ENCODE measurements at regions not wholly inside any gene's neighbourhood (a gene's known extent, or its start where the extent isn't known, plus 50 kb on each side); places are given as distances from the start of the nearest gene placed in this dataset.
"Not testable (repeated sequence)": the region's sequence is repeated elsewhere in the genome, so short reads cannot be mapped to it uniquely, and the experiment has no call there.

GRCh38 chr6:141580131-141580530 lies 552.6 kb upstream of the GJE1 start:
- no peak for DNase-seq (ENCODE audit: low read depth)

- DNase-seq (ENCODE audit: low read depth): no peak
These were observed 556.0 kb upstream of the GJE1 start for GRCh38 chr6:141576751-141577150.

GRCh38 chr6:141562851-141563763 lies 569.6 kb upstream of the GJE1 start:
- DNase-seq (ENCODE audit: low read depth): peak; percentile 86

- peak; percentile 64 for DNase-seq (ENCODE audit: low read depth)
These were observed 570.4 kb upstream of the GJE1 start for GRCh38 chr6:141562186-141562811.

- no peak for DNase-seq (ENCODE audit: low read depth)
These were observed 571.6 kb upstream of the GJE1 start for GRCh38 chr6:141561154-141561553.

GRCh38 chr6:141552463-141552862 lies 580.3 kb upstream of the GJE1 start:
- peak; percentile 79 for DNase-seq (ENCODE audit: low read depth)

- DNase-seq (ENCODE audit: low read depth): no peak
These were observed 580.7 kb upstream of the GJE1 start for GRCh38 chr6:141552031-141552430.

GRCh38 chr6:141551318-141551717 lies 581.4 kb upstream of the GJE1 start:
- no peak for DNase-seq (ENCODE audit: low read depth)

GRCh38 chr6:141550471-141550870 lies 582.3 kb upstream of the GJE1 start:
- no peak for DNase-seq (ENCODE audit: low read depth)

GRCh38 chr6:141548966-141549365 lies 583.8 kb upstream of the GJE1 start:
- peak; percentile 11 for DNase-seq (ENCODE audit: low read depth)

- peak; percentile 35 for DNase-seq (ENCODE audit: low read depth)
These were observed 591.0 kb upstream of the GJE1 start for GRCh38 chr6:141541581-141542324.

- no peak for DNase-seq (ENCODE audit: low read depth)
These were observed 592.5 kb upstream of the GJE1 start for GRCh38 chr6:141540207-141540606.

GRCh38 chr6:141539617-141540016 lies 593.1 kb upstream of the GJE1 start:
- no peak for DNase-seq (ENCODE audit: low read depth)

GRCh38 chr6:141532211-141532610 lies 600.5 kb upstream of the GJE1 start:
- no peak for DNase-seq (ENCODE audit: low read depth)

- no peak for DNase-seq (ENCODE audit: low read depth)
These were observed 601.7 kb upstream of the GJE1 start for GRCh38 chr6:141531040-141531439.

- no peak for DNase-seq (ENCODE audit: low read depth)
These were observed 604.1 kb upstream of the GJE1 start for GRCh38 chr6:141528596-141528995.

- no peak for DNase-seq (ENCODE audit: low read depth)
These were observed 605.7 kb upstream of the GJE1 start for GRCh38 chr6:141526985-141527384.

GRCh38 chr6:141521440-141521839 lies 611.3 kb upstream of the GJE1 start:
- DNase-seq (ENCODE audit: low read depth): no peak

GRCh38 chr6:141513830-141514229 lies 618.9 kb upstream of the GJE1 start:
- peak; percentile 27 for DNase-seq (ENCODE audit: low read depth)

GRCh38 chr6:141510803-141511202 lies 621.9 kb upstream of the GJE1 start:
- no peak for DNase-seq (ENCODE audit: low read depth)

- DNase-seq (ENCODE audit: low read depth): not testable (repeated sequence)
These were observed 626.7 kb upstream of the GJE1 start for GRCh38 chr6:141506062-141506461.

GRCh38 chr6:141504318-141504717 lies 628.4 kb upstream of the GJE1 start:
- DNase-seq (ENCODE audit: low read depth): not testable (repeated sequence)

Data from RPMI7951 (cell line).